ENCODE measurements at regions not wholly inside any gene's neighbourhood (a gene's known extent, or its start where the extent isn't known, plus 50 kb on each side); places are given as distances from the start of the nearest gene placed in this dataset.
"Not testable (repeated sequence)": the region's sequence is repeated elsewhere in the genome, so short reads cannot be mapped to it uniquely, and the experiment has no call there.

GRCh38 chr3:191148131-191148530, 50.9 kb upstream of the OSTN start:
- no peak for DNase-seq

GRCh38 chr3:191143224-191143623, 55.8 kb upstream of the OSTN start:
- no peak for DNase-seq

- no peak for DNase-seq
Measured at GRCh38 chr3:191141728-191142127, 57.3 kb upstream of the OSTN start.

- no peak for DNase-seq
Measured at GRCh38 chr3:191139736-191140135, 59.3 kb upstream of the OSTN start.

GRCh38 chr3:191138937-191139336, 60.1 kb upstream of the OSTN start:
- DNase-seq: no peak

GRCh38 chr3:191137708-191138107, 61.3 kb upstream of the OSTN start:
- DNase-seq: no peak

GRCh38 chr3:191136347-191136746, 62.7 kb upstream of the OSTN start:
- peak; percentile 23 for DNase-seq

GRCh38 chr3:191135175-191135574, 63.9 kb upstream of the OSTN start:
- DNase-seq: no peak

- DNase-seq: no peak
Measured at GRCh38 chr3:191133359-191133758, 65.7 kb upstream of the OSTN start.

GRCh38 chr3:191131305-191131704, 67.7 kb upstream of the OSTN start:
- no peak for DNase-seq

GRCh38 chr3:191124891-191125290, 74.2 kb upstream of the OSTN start:
- not testable (repeated sequence) for DNase-seq

GRCh38 chr3:191123946-191124345, 75.1 kb upstream of the OSTN start:
- DNase-seq: no peak

GRCh38 chr3:191123231-191123630, 75.8 kb upstream of the OSTN start:
- no peak for DNase-seq

GRCh38 chr3:191120447-191121298, 78.4 kb upstream of the OSTN start:
- no peak for DNase-seq

- no peak for DNase-seq
Measured at GRCh38 chr3:191119415-191120295, 79.4 kb upstream of the OSTN start.

- no peak for DNase-seq
Measured at GRCh38 chr3:191111722-191112121, 87.3 kb upstream of the OSTN start.

- DNase-seq: no peak
Measured at GRCh38 chr3:191105418-191105817, 93.6 kb upstream of the OSTN start.

GRCh38 chr3:191100516-191100915, 98.5 kb upstream of the OSTN start:
- no peak for DNase-seq

GRCh38 chr3:191094057-191094845, 104.8 kb upstream of the OSTN start:
- no peak for DNase-seq

- DNase-seq: no peak
Measured at GRCh38 chr3:191087391-191087790, 111.7 kb upstream of the OSTN start.

- DNase-seq: no peak
Measured at GRCh38 chr3:191085091-191085490, 114.0 kb upstream of the OSTN start.

- not testable (repeated sequence) for DNase-seq
Measured at GRCh38 chr3:191078913-191079312, 120.1 kb upstream of the OSTN start.

- no peak for DNase-seq
Measured at GRCh38 chr3:191076903-191077552, 122.0 kb upstream of the OSTN start.
